Stomach (tissue), 8 donors: ENCODE measurements at regions not wholly inside any gene's neighbourhood (a gene's known extent, or its start where the extent isn't known, plus 50 kb on each side); places are given as distances from the start of the nearest gene placed in this dataset.

Source experiments
- DNase-seq, 2 donors: peaks; one replicate each; pipeline versions ENCODE4 v3.0.0 to v3.0.0-alpha.2; 2013 to 2019
- H3K27ac ChIP-seq, 5 donors: fragments of 200-600 bp in 4 of 5; sonication (generic) in 4 of 5; one replicate each; pipeline ENCODE4 v1.5.1; 2013 to 2019; ENCODE audit warnings: mild to moderate bottlenecking in 1 of 5, moderate library complexity in 1 of 5
- H3K27me3 ChIP-seq, 3 donors: fragments of 200-600 bp; sonication (generic); one replicate each; pipeline ENCODE4 v1.5.1; 2017 to 2019; ENCODE audit warnings: mixed run types in 1 of 3
- H3K36me3 ChIP-seq, 4 donors: fragments of 200-600 bp; sonication (generic); 1 replicate in 3 of 4; 2 replicates in 1 of 4; pipeline ENCODE4 v1.5.1; 2016 to 2019
- H3K4me1 ChIP-seq, 4 donors: fragments of 200-600 bp; sonication (generic); one replicate each; pipeline ENCODE4 v1.5.1; 2016 to 2019
- H3K4me3 ChIP-seq, 4 donors: fragments of 200-600 bp; sonication (generic) in 3 of 4; one replicate each; pipeline ENCODE4 v1.5.1; 2016 to 2019; ENCODE audit warnings: mild to moderate bottlenecking in 1 of 4
- H3K9me3 ChIP-seq, 4 donors: fragments of 200-600 bp; sonication (generic); one replicate each; pipeline ENCODE4 v1.5.1; 2016 to 2019
- CTCF ChIP-seq, 7 experiments: fragments of 450-650 bp in 4 of 7; fragments of 200-600 bp in 3 of 7; sonication (generic) in 3 of 7; IDR thresholded peaks; one replicate each; pipeline ENCODE4 v1.5.1; 2016 to 2019; ENCODE audit warnings: antibody characterized with exemption in 7 of 7, control low read depth in 2 of 7, mild to moderate bottlenecking in 1 of 7
- EP300 ChIP-seq: sonication (generic); formaldehyde crosslinking; IDR thresholded peaks from one replicate; pipeline ENCODE4 v1.6.1; 2017; ENCODE audit warnings: antibody characterized with exemption
- POLR2A ChIP-seq, 4 donors: fragments of 450-650 bp; IDR thresholded peaks; one replicate each; pipeline ENCODE4 v1.6.1; 2016; ENCODE audit warnings: antibody characterized with exemption in 4 of 4, control low read depth in 2 of 4, mild to moderate bottlenecking in 1 of 4, moderate library complexity in 1 of 4
- POLR2AphosphoS5 ChIP-seq, 3 donors: sonication (generic); formaldehyde crosslinking; IDR thresholded peaks; one replicate each; pipeline ENCODE4 v1.6.1; 2016; ENCODE audit warnings: antibody characterized with exemption in 3 of 3
- WGBS, 5 donors: extraction: QIAGEN DNeasy Blood & Tissue Kit in 3 of 5; methylation state at CpG; one replicate each; pipeline versions ENCODE4 v1.1.5 to v1.1.7; 2013 to 2018; 5-methylcytosine and 5-hydroxymethylcytosine counted together
- intact Hi-C: fragments of 100-400 bp; cut with DNase I; formaldehyde crosslinking; loops from one replicate; pipeline ENCODE4 v1.15.1; 2023; ENCODE audit warnings: low total_unique reads
- donor health status: healthy with polysubstance abuse.
- donor health status: Bipolar disorder and iron deficiency.
- donor health status: healthy.

- Histone ChIP-seq H3K9me3 (no peaks in the 10 kb centered on the region), H3K27ac (no peak overlapping the region), H3K4me1 (peaks cover 0 to 6% (median 2%) of the 10 kb centered on the region in 4 donors), H3K36me3 (no peaks in the 10 kb centered on the region), H3K4me3 (no peak overlapping the region), H3K27me3 (no peaks in the 10 kb centered on the region)
- intact Hi-C loops, result no loop called here
- DNase-seq, result no peak
- WGBS, 5 donors, result 71 to 88% (median 83%) methylated on average over 4 of the region's 4 CpGs
- TF ChIP-seq POLR2A (IDR thresholded peaks at IDR 0.05) (no peak), POLR2AphosphoS5 (IDR thresholded peaks at IDR 0.05) (no peak), EP300 (no peak), CTCF (IDR thresholded peaks at IDR 0.05) (no peak)
These were observed 468.9 kb downstream of the MCTP2 start for GRCh38 chr15:94700211-94700610.

DNA sequence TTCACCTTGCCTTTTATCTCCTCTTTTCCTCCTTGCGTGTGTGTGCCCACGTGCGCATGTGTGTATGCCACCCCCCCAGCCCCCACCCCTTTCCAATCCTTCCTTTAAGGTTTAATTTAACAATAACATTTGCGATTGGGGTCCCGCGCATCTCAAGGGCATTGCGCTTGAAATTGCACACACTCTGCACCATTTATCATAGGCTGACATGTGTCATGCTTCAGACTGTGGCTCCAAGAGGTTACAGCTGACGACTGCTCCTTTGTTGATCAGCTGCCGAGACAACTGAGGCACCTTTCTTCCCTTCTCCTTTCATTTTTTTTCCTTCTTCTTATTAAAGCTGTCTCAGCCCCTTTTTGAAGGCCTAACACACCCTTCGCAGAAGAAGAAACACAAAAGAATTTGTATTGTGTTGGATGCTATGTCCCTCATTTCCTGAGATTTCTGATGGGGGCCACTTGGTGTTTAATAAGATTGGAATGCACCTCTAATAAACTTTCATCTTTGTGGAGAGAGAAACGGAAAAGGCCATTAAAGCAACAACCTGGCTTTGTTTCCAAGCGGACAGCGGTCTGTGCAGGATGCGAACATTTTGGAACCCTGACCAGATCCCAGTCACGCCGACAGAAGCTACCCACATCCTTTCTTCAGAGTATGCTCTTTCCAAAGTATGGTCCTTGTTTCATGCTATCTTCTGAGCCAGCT lies 470.1 kb downstream of the MCTP2 start:
- WGBS, 5 donors, result 85 to 91% (median 90%) methylated on average over 16 of the region's 16 CpGs
- peaks cover 0 to 9% (median 3%) of the 10 kb centered on the region in 4 donors for H3K4me1 ChIP-seq
- TF ChIP-seq EP300, result no peak
- TF ChIP-seq POLR2AphosphoS5 (IDR thresholded peaks at IDR 0.05), result no peak
- no peak for TF ChIP-seq CTCF (IDR thresholded peaks at IDR 0.05)
- TF ChIP-seq POLR2A (IDR thresholded peaks at IDR 0.05), result no peak
- intact Hi-C loops, result no loop called here
- H3K27me3 ChIP-seq, result no peaks in the 10 kb centered on the region
- H3K9me3 ChIP-seq, result no peaks in the 10 kb centered on the region
- H3K27ac ChIP-seq, result no peak overlapping the region
- no peak overlapping the region for H3K4me3 ChIP-seq
- no peaks in the 10 kb centered on the region for H3K36me3 ChIP-seq
- DNase-seq, result no peak

DNA sequence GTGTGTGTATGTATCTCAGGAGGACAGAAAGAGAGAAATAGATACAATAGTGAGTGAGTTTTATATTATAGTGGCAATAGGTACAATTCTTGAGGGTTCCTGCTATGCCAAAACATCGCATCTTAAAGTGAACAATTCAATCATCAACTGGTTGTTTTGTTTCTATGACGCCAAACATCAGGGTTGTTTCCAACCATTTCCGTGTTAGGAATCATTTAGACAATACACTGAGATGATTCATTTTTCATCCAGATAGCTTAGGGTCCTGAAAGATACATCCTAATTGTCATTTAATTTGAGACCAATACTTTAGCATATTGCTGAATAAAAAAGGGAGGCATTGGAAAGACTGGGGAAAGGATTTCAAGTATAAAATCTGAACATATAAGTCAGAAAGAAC lies 472.2 kb downstream of the MCTP2 start:
- Histone ChIP-seq H3K27me3 (no peaks in the 10 kb centered on the region), H3K36me3 (no peaks in the 10 kb centered on the region), H3K9me3 (no peaks in the 10 kb centered on the region), H3K4me1 (peaks cover 0 to 9% (median 3%) of the 10 kb centered on the region in 4 donors), H3K4me3 (no peak overlapping the region), H3K27ac (no peak overlapping the region)
- TF ChIP-seq EP300, result no peak
- TF ChIP-seq POLR2A (IDR thresholded peaks at IDR 0.05), result no peak
- no peak for TF ChIP-seq CTCF (IDR thresholded peaks at IDR 0.05)
- no peak for TF ChIP-seq POLR2AphosphoS5 (IDR thresholded peaks at IDR 0.05)
- 51 to 68% (median 61%) methylated on average over 3 of the region's 3 CpGs for WGBS, 5 donors
- intact Hi-C loops, result no loop called here
- DNase-seq, result peak in 1 of 2 donors; percentile 15

DNA sequence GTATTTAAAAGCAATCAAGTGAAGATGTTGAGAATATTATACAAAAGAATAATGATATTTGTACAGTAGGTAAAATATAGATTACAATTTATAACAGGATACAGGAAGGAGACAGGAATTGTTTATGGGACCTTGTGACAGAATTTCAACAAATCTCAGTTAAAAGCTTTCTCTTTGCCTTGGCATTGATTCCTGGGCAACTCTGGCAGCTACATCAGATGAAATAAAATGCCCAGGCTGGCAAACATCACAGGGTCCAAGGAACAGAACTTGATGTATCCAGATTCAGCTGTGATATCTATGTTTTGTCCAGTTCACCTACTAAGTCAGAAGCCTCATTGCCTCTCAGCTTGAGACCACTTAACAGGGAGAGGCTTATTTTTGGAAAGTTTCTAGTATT lies 473.1 kb downstream of the MCTP2 start:
- TF ChIP-seq EP300 (no peak), POLR2AphosphoS5 (IDR thresholded peaks at IDR 0.05) (no peak), CTCF (IDR thresholded peaks at IDR 0.05) (no peak), POLR2A (IDR thresholded peaks at IDR 0.05) (no peak)
- Histone ChIP-seq H3K4me3 (no peak overlapping the region), H3K36me3 (no peaks in the 10 kb centered on the region), H3K9me3 (no peaks in the 10 kb centered on the region), H3K27me3 (no peaks in the 10 kb centered on the region), H3K4me1 (peaks cover 0 to 9% (median 3%) of the 10 kb centered on the region in 4 donors), H3K27ac (no peak overlapping the region)
- intact Hi-C loops, result no loop called here
- peak in 1 of 2 donors; percentile 33 for DNase-seq
